HG03354 (cell line): ENCODE measurements at regions not wholly inside any gene's neighbourhood (a gene's known extent, or its start where the extent isn't known, plus 50 kb on each side); places are given as distances from the start of the nearest gene placed in this dataset.

ENCODE experiments used
- ATAC-seq: cut with Tn5 transposase; IDR thresholded peaks from one replicate; pipeline ENCODE4 v1.9.1; 2021; ENCODE audit warnings: mild to moderate bottlenecking; ENCODE audit not compliant: unreplicated experiment, poor library complexity, severe bottlenecking

DNA sequence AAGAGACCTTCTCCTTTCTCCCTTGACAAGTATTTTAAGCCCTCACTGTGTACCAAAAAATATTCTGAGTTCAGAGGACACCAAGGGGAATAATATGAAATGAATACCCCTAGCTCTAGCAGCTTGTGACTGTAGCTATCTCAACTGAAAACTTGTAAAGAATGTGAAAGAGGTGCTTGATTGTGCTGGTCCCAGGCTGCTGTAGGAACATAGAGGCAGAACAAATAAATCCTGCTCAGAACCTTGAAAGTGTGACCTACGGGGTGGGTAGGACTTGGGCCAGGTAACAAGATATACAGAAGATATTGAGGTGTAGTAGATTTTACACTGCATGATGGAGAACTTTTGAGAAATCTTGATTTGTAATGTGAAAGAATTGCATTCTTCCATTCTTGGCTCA is 606.8 kb downstream of the TOX3 start:
- ATAC-seq, result no peak

DNA sequence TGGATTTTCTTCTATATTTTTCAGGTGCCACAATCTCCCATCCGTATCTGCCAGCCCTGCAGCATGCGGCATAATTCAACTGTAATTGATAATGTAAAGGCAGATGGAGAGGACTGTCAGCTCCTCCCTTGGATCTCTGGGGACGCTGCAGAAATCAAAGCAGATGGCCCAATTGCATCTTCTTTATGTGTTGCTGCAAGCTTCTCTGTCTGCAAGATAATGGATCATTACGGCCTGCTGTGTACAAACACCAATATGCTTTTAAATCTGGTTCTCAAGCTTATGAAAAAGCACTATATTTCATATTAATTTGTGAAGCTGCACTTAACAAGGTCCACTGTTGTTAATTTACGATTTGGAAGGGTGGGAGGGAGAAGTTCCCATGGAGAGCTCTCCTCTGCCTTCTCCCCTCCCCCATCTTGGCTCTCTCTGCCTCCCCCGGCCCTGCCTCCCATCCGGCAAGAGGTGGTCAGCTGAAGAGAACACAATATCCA is 607.5 kb downstream of the TOX3 start:
- ATAC-seq, result no peak

DNA sequence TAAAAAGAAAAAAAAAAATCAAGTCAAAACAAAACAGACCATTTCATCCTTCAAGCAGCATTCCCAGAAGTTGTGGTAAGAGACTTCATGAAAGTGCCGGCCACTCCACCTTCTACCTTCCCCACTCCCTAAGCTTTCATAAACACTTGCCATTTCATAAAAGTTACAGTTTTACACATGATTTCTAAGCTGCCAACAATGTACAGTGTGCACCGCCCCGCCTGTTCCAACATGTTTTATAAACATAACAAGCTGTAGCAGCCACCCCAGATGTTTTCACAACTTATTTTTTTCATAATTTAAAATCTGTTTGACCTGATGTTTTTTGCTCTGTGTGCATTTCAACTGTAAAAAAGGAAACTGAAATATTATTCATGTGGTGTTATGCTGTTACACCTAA is 608.1 kb downstream of the TOX3 start:
- ATAC-seq, result no peak

DNA sequence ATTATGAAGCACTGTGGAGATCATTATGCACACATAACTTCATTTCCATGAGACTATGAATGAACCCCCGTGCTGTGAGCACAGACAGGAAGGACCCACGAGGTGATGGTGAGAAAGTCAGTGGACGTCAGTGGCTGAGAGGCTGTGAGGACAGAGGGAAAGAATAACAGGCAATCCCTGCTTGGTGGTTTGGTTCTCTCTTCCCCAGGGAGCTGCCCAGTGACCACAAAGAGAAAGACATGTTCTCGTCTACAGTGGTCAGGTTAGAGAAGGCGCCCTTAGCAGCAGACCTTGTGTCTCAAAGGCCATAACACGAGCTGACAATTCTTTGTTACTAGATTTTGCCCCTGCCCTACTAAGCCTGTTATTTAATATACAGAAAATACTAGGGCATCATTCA is 609.2 kb downstream of the TOX3 start:
- no peak for ATAC-seq

DNA sequence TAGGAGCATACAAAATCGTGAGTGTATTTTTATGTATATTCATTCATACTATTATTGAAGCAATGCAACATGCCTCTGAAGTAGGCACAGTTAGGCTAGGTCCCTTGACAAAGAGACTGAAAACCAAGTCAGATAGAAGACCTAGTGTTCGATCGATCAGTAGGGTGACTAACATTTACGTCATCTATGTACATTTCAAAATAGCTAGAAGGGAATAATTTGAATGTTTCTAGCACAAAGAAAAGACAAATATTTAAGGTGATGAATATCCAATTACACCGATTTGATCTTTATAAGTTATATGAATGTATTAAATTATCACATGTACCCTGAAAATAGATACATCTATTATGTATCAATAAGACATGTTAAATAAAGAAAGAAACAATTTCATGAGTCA is 610.1 kb downstream of the TOX3 start:
- ATAC-seq, result no peak

DNA sequence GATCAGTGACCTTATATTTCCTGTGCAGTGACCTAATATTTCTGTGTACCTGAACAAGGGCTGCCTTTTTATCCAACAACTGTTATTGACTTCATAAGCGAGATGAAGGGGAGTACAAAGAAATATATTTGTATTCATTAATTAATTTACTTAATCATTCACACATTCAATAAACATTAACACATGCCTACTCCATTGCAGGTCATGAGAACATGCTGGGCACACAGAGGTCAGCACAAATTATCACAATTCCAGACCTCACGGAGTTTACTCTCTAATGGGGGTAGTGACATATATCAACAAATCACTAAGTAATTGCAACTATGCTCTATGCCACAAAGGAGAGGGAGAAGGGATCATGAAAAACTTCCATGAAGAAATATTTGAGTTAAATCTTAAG is 614.6 kb downstream of the TOX3 start:
- no peak for ATAC-seq

DNA sequence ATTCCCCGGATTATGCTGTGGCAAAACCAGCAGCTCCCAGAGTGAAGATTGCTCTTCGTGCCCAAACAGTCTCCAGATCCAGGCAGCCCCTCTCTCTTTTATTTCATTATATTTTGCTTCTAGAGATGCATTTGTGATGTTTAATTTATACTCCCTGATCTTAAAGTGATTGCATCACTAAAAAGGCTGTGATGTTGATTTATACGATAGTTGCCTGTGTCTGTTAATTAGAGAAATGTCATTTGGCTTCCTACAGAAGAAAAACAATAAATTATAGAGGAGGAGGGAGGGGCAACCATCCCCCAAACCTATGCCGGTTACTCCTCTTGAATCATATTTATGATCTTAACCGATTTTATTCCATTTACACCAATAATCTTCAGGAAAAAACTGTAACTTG is 615.3 kb downstream of the TOX3 start:
- no peak for ATAC-seq

DNA sequence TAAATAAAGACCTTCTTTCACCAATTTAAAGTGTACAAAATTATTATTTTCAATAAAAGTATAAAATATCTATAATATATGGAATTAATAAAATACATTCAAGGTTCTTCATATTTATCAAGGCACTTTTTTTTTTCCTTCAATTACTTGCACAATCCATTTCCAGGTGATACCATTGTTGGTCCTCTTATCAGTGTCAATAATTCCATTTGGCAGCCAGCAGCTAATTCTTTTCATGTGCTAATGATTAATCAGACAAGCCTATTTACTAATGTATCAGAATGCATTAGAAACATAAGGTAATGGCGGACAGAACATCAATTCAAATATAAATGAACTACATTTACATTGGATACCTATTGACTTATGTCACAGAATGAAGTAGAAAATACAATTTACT is 622.2 kb downstream of the TOX3 start:
- no peak for ATAC-seq

DNA sequence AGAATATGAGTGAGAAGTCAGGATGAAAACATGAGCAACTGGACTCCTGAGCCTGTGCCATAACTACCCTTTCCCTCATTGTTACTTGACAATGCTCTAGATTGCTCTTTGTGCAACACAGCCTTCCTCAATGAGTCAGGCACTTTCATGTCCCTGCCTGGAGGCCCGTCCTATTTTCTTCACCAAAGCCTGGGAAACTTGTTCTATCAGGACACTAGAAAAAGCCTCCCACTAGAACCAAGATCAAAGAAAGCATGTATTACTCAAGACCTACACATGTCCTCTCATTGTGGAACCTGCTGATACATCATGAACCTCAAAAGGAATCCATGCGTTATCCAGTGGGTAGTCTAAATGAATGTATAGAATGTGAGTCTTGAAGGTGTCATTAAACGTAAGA is 624.5 kb downstream of the TOX3 start:
- ATAC-seq, result no peak

DNA sequence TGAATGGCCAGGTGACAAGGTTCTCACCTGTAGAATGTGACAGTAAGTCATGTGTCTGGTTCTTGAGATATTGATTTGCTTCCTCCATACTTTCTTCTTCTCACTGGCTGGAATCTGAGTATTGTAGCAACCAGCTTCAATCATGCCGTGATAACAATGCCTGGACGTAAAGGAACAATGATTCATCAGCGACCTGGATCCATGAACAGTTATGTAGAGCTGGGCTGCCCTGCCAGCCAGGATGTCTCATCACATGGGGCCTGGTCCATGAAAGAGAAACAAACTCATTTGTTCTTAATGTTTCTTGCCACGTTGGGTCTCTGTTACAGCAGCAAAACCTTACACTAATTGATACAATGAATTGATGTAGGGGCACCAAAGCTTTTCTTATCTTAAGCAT is 627.2 kb downstream of the TOX3 start:
- no peak for ATAC-seq

DNA sequence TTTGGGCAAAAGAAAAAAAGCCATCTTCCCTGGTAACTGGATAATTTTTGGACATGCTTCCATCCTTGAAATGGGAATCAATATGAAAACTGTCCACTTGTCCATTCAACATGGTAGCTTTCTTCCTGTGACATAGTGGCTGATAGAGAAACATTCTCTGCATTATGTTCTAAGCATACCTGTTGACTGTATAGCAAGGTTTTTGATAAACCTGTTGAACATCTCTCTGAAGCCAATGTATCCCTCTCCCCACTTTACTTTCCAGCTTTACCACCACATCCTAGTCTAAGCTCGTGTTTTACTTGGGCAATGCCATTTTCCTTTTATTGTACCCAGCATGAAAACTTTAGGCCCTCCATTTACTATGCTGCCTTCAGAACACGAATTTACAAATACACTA is 630.1 kb downstream of the TOX3 start:
- no peak for ATAC-seq

DNA sequence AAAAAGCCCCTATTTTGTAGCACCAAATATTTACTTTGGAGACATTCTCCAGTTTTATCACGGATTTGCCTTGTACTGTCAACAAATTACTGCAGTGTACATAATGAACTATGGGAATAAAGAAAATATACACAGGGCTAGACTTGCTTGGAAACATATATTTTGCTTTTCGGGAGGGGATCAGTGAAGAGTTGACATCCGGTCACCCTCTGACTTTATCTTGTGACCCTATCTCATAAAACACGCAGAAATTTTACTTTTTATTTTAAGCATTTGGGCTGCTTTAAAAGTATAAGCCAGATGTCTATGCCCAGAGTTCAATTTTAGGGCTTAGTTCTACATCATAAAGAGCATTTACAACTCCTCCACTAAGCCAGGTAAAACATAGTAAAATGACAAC is 630.7 kb downstream of the TOX3 start:
- no peak for ATAC-seq

DNA sequence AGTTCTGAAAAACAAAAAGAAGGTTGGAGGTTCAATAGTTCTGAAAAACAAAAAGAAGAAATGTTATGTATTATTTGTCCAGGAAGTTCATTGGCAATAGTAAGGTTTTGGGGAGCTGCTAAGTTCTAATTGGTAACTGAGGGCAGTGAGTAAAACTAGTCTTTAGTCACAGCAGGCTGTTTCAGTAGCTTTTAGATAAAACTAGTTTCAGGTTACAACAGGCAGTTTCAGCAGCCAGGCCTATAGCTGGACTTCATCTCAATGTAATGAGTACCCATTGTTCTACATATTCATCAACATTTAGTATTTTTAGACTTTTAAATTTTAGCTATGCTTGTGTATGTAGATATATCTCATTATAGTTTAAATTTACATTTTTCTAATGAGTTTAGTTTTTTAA is 639.3 kb downstream of the TOX3 start:
- no peak for ATAC-seq

DNA sequence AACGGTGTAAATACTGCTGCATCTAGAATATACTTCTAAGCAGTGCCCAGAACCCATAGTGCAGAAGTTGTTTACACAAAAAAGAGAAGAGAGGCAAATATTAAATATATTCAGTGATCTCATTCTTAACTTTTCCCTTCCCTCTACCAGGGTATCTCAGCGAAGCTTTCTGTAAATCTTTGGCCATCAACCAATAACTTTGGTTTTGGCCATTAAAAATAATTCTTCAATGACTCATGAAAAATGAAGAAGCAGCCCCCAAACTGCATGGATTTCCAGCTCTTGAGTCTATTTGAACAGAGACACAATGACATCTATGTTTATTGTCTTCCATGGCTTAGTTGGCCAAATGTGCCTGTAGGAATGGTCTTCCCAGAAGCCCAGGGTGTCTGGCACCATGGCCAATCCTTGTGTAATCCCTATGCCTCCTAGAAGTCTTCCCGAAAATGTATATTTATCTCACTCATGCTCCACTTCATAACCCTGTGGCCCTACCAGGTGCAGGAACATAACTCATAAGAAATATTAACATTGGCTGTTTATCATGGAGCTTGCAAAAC is 646.6 kb downstream of the TOX3 start:
- ATAC-seq, result no peak

DNA sequence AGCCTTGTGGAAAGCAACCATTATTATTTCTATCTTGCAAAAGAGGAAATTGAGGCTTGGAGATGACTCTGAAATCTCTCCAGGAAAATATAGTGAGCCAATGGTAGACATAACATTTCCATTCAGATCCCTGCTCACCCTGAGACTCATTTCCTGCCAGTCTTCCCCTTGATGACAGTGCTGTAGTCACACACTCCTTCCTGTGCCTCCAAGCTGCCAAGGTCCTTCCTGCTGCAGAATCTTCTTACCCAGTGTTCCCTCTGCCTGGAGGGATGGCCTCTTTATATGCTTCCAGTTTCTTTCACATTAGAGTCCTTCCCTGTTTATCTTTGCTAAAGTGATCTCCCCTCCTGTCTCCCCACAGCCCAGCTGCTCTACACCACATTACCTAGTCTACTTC is 648.1 kb downstream of the TOX3 start:
- no peak for ATAC-seq

DNA sequence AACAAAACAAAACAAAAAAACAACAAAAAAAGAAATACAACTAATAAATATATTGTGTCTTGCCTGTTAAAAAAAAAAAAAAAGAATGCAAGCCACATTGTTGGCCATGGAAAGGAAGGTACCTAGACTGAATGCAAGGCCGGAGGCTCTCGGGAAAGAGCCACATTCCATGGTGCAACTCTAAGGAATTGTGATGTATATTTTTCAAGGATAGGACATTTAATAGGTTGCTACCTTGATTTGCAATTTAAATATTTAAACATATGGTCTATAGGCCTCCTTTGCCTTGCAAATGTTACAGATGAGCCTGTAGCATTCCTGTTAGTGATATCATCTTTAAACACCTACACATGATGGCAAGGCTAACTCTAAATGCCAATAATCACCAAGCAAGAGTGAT is 650.9 kb downstream of the TOX3 start:
- no peak for ATAC-seq

DNA sequence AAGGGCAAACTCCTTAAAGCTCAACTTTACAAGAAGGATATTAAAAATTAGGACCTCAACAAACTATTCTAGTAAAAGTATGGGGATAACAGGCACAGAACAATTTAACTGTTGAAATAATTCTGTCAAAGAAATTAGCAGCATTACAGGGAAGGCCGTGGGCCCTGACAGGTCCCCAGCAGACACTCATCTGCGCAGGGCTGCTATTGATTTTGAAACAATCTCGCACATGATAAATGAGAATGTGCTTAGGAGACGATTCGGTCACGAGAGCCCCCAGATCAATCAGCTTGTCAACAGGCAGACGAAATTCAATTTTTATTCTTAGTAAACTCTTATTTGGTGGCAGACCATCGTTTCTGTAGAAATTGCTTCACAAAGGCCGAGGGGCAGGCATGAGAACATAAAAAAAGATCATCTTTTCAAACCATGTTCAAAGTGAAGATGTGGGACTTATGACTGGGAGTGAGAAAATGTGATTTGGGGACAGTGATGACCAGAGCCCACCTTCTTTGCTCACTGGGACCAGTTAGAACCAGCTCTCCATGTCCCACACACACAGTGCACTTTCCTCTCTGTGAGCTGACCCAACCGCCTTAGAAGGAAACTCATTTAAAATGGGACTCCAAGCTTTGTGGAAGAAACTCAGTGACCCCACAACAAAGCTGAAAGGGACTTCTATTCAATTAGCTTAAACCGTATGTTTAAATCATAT is 654.5 kb downstream of the TOX3 start:
- no peak for ATAC-seq

DNA sequence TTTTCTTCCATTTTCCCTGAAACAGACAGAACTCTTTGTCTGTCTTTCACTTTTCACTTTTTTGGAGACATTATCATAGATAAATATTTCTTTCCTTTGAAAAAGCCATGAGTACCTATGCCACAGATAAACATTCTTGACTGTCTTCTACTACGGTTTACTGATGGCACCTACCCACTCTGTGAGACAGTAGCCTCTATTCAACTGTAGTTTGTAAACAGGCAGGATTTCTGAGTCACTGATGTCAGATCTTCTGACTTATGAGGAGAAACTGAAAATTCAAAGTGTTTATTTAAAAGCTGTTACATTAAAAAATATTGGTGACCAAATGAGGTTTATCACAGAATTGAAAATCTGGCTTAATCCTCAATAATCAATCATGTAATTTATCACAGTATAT is 658.4 kb downstream of the TOX3 start:
- no peak for ATAC-seq

DNA sequence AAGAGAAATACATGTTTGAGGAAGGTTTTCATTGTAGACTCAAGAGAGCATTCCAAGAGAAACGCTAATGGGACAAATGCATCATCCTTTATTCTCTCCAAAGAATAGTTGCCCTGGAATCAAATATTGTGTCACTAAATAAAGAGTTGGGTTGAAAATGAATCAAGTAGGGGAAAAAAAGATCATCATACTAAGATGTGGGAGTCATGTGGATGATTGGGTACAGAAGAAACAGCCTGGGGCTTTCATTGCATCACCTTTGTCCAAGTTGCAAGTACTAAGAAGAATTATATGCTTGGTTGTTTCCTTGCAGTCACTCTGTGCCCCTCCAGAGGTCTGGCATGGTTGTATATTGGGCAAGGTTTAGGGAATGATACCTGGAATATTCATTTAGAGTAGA is 658.9 kb downstream of the TOX3 start:
- no peak for ATAC-seq

DNA sequence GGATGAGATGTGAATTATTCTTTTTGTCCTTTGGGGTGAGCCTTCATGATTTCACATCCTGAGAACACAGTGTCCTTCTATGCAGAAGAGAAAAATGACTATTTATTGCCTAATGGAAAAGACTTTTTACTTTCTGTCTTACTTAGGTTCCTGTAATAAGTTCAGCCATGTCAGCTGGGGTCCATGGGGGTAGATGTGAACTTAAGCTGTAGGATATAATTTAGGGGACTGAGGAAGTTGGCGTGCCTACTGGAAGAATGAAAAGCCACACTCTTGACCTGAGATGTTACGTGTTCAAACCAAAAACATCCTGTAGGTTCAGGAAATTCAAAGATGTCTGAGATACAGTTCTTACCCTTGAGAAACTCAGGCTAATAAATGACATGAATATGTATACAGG is 660.5 kb downstream of the TOX3 start:
- no peak for ATAC-seq

DNA sequence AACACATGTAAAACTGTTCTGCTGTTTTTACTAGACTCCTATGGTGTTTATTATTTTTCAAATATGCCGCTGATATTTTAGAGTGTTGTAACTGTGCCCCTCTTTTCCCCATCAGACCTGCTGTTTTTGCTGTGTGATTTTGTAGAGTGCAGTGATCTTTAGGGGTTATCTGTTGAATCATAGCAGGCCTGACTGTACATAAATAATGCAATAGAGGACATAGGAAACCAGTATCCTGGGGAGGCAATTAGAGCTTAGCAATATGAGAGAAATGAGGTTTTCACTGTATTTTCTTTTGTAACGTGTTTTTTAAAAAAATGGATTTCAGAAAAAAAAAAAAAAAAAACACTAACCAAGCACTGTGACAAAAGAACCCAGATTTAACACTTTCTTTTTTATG is 662.2 kb downstream of the TOX3 start:
- no peak for ATAC-seq

DNA sequence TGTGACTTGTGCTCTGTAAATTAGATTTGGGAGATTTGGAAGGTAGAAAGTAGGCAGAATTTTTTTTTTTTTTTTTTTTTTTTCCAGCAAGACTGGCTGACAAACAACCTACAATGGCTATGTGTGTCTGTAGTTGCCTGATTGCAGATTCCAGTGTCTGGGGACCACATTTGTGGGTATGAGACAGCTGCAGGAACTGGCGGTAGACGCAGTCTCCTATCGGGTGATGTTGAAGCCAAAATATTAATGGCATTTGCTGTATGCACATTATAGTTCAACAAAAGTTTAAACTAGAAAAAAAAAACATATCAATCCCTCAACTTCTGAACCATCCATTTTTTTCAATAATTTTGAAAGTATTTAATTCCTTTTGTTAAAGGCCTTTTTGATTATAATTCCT is 665.2 kb downstream of the TOX3 start:
- no peak for ATAC-seq
